CD4-positive, alpha-beta memory T cell (primary cell): ENCODE measurements at regions not wholly inside any gene's neighbourhood (a gene's known extent, or its start where the extent isn't known, plus 50 kb on each side); places are given as distances from the start of the nearest gene placed in this dataset.
"Not testable (repeated sequence)": the region's sequence is repeated elsewhere in the genome, so short reads cannot be mapped to it uniquely, and the experiment has no call there.

ENCODE experiments used
- CTCF ChIA-PET: fragments of 350-600 bp; sonication (Branson Sonifier 250); formaldehyde crosslinking; loops from one replicate; lab custom pipeline; 2021; ENCODE audit warnings: inconsistent platforms; ENCODE audit not compliant: partially characterized antibody; lab: Charles Lee
- POLR2A ChIA-PET: fragments of 350-600 bp; sonication (Branson Sonifier 250); formaldehyde crosslinking; loops from one replicate; lab custom pipeline; 2021; ENCODE audit not compliant: partially characterized antibody; lab: Charles Lee
- DNase-seq, 5 donors: peaks; one replicate each; pipeline versions ENCODE4 v3.0.0 to v3.0.0-alpha.2; 2020 to 2022; ENCODE audit warnings: mixed read lengths in 1 of 5
- H3K27ac ChIP-seq: one replicate; pipeline ENCODE4 v1.7.0; 2013; ENCODE audit warnings: low read depth, low read length
- H3K27me3 ChIP-seq: 2 replicates; pipeline ENCODE4 v1.7.0; 2013; ENCODE audit warnings: mild to moderate bottlenecking, low read length, moderate library complexity; ENCODE audit not compliant: insufficient read depth
- H3K36me3 ChIP-seq: 2 replicates; pipeline ENCODE4 v1.7.0; 2013; ENCODE audit warnings: mild to moderate bottlenecking, low read length, moderate library complexity; ENCODE audit not compliant: insufficient read depth
- H3K4me1 ChIP-seq: 2 replicates; pipeline ENCODE4 v1.7.0; 2013; ENCODE audit warnings: mild to moderate bottlenecking, low read length, moderate library complexity; ENCODE audit not compliant: insufficient read depth
- H3K4me3 ChIP-seq, 2 donors: one replicate each; pipeline ENCODE4 v1.7.0; 2013; ENCODE audit warnings: low read length in 2 of 2, mild to moderate bottlenecking in 1 of 2
- H3K9me3 ChIP-seq, 2 donors: one replicate each; pipeline ENCODE4 v1.7.0; 2013; ENCODE audit warnings: low read length in 2 of 2, control low read depth in 1 of 2; ENCODE audit not compliant: control insufficient read depth in 1 of 2
- H3K27ac Mint-ChIP-seq, 7 donors: one replicate each; pipeline ENCODE4 v1.8.0; 2020 to 2021; ENCODE audit warnings: mixed read lengths in 7 of 7, mild to moderate bottlenecking in 6 of 7, inconsistent platforms in 3 of 7, moderate library complexity in 3 of 7
- H3K27me3 Mint-ChIP-seq, 2 donors: one replicate each; pipeline ENCODE4 v1.8.0; 2020 to 2021; ENCODE audit warnings: mixed read lengths in 2 of 2
- H3K36me3 Mint-ChIP-seq, 2 donors: one replicate each; pipeline ENCODE4 v1.8.0; 2020 to 2021; ENCODE audit warnings: mixed read lengths in 2 of 2, inconsistent platforms in 1 of 2, mild to moderate bottlenecking in 1 of 2
- H3K4me1 Mint-ChIP-seq, 4 donors: one replicate each; pipeline ENCODE4 v1.8.0; 2020 to 2021; ENCODE audit warnings: mixed read lengths in 4 of 4, mild to moderate bottlenecking in 1 of 4
- H3K4me3 Mint-ChIP-seq, 8 donors: one replicate each; pipeline ENCODE4 v1.8.0; 2020 to 2021; ENCODE audit warnings: mixed read lengths in 8 of 8, mild to moderate bottlenecking in 7 of 8, moderate library complexity in 6 of 8, inconsistent platforms in 3 of 8
- H3K9me3 Mint-ChIP-seq, 8 donors: one replicate each; pipeline ENCODE4 v1.8.0; 2020 to 2021; ENCODE audit warnings: mixed read lengths in 8 of 8, mild to moderate bottlenecking in 5 of 8, inconsistent platforms in 3 of 8, moderate library complexity in 1 of 8
- intact Hi-C: fragments of 100-400 bp; cut with micrococcal nuclease; formaldehyde crosslinking; loops from one replicate; pipeline ENCODE4 v1.15.1; 2023

- no peak overlapping the region for H3K4me3 ChIP-seq
- H3K9me3 Mint-ChIP-seq = peaks cover 0 to 24% (median 8%) of the 10 kb centered on the region in 8 donors
- H3K4me3 Mint-ChIP-seq = no peak overlapping the region
- H3K27ac ChIP-seq = no peak overlapping the region
- H3K27me3 ChIP-seq = no peaks in the 10 kb centered on the region
- intact Hi-C loops = no loop called here
- no peaks in the 10 kb centered on the region for H3K27me3 Mint-ChIP-seq
- ChIA-PET POLR2A (no interaction called here), CTCF (no interaction called here)
- DNase-seq = no peak
- no peaks in the 10 kb centered on the region for H3K9me3 ChIP-seq
- no peaks in the 10 kb centered on the region for H3K36me3 Mint-ChIP-seq
- H3K27ac Mint-ChIP-seq = no peak overlapping the region
- H3K4me1 ChIP-seq = no peaks in the 10 kb centered on the region
- no peaks in the 10 kb centered on the region for H3K36me3 ChIP-seq
- H3K4me1 Mint-ChIP-seq = no peaks in the 10 kb centered on the region
Observed at GRCh38 chr6:61585504-61585903, 700.5 kb downstream of the KHDRBS2 start.

GRCh38 chr6:61562098-61562497 is 723.9 kb downstream of the KHDRBS2 start:
- Mint-ChIP-seq H3K36me3 (no peaks in the 10 kb centered on the region), H3K27ac (no peak overlapping the region), H3K27me3 (no peaks in the 10 kb centered on the region), H3K4me1 (no peaks in the 10 kb centered on the region), H3K9me3 (peaks cover 7 to 41% (median 23%) of the 10 kb centered on the region in 8 donors), H3K4me3 (no peak overlapping the region)
- Histone ChIP-seq H3K36me3 (no peaks in the 10 kb centered on the region), H3K9me3 (no peaks in the 10 kb centered on the region), H3K4me3 (no peak overlapping the region), H3K27me3 (no peaks in the 10 kb centered on the region), H3K4me1 (no peaks in the 10 kb centered on the region), H3K27ac (no peak overlapping the region)
- intact Hi-C loops = no loop called here
- no peak for DNase-seq
- ChIA-PET POLR2A (no interaction called here), CTCF (no interaction called here)

GRCh38 chr6:61558796-61559195 is 727.2 kb downstream of the KHDRBS2 start:
- ChIA-PET POLR2A (no interaction called here), CTCF (no interaction called here)
- Histone ChIP-seq H3K4me1 (no peaks in the 10 kb centered on the region), H3K36me3 (no peaks in the 10 kb centered on the region), H3K27me3 (no peaks in the 10 kb centered on the region), H3K9me3 (no peaks in the 10 kb centered on the region), H3K27ac (no peak overlapping the region), H3K4me3 (no peak overlapping the region)
- Mint-ChIP-seq H3K4me3 (no peak overlapping the region), H3K9me3 (peaks cover 3 to 44% (median 27%) of the 10 kb centered on the region in 8 donors), H3K36me3 (no peaks in the 10 kb centered on the region), H3K27me3 (no peaks in the 10 kb centered on the region), H3K27ac (no peak overlapping the region), H3K4me1 (no peaks in the 10 kb centered on the region)
- intact Hi-C loops = no loop called here
- no peak for DNase-seq

GRCh38 chr6:61555993-61556392 is 730.0 kb downstream of the KHDRBS2 start:
- Histone ChIP-seq H3K4me3 (no peak overlapping the region), H3K9me3 (no peaks in the 10 kb centered on the region), H3K36me3 (no peaks in the 10 kb centered on the region), H3K27me3 (no peaks in the 10 kb centered on the region), H3K27ac (no peak overlapping the region), H3K4me1 (no peaks in the 10 kb centered on the region)
- H3K4me1 Mint-ChIP-seq = no peaks in the 10 kb centered on the region
- peaks cover 0 to 49% (median 24%) of the 10 kb centered on the region in 8 donors for H3K9me3 Mint-ChIP-seq
- H3K27me3 Mint-ChIP-seq = no peaks in the 10 kb centered on the region
- intact Hi-C loops = no loop called here
- DNase-seq = no peak
- ChIA-PET POLR2A (no interaction called here), CTCF (interaction anchor here (1.0 kb wide), 1 partner anchor 27 kb away, joined by 3 read pairs; no protein-coding TSS in a partner anchor)
- no peak overlapping the region for H3K4me3 Mint-ChIP-seq
- no peak overlapping the region for H3K27ac Mint-ChIP-seq
- no peaks in the 10 kb centered on the region for H3K36me3 Mint-ChIP-seq

GRCh38 chr6:61538801-61539200 is 747.2 kb downstream of the KHDRBS2 start:
- DNase-seq = no peak
- no peaks in the 10 kb centered on the region for H3K36me3 ChIP-seq
- intact Hi-C loops = no loop called here
- no peaks in the 10 kb centered on the region for H3K9me3 ChIP-seq
- H3K27ac Mint-ChIP-seq = no peak overlapping the region
- H3K27me3 Mint-ChIP-seq = no peaks in the 10 kb centered on the region
- peaks cover 4 to 36% (median 26%) of the 10 kb centered on the region in 8 donors for H3K9me3 Mint-ChIP-seq
- ChIA-PET POLR2A (no interaction called here), CTCF (no interaction called here)
- H3K36me3 Mint-ChIP-seq = no peaks in the 10 kb centered on the region
- H3K27ac ChIP-seq = no peak overlapping the region
- no peaks in the 10 kb centered on the region for H3K4me1 Mint-ChIP-seq
- H3K4me3 Mint-ChIP-seq = no peak overlapping the region
- H3K27me3 ChIP-seq = no peaks in the 10 kb centered on the region
- no peaks in the 10 kb centered on the region for H3K4me1 ChIP-seq
- no peak overlapping the region for H3K4me3 ChIP-seq

- H3K4me1 ChIP-seq, H3K4me1 Mint-ChIP-seq, H3K27ac ChIP-seq, H3K36me3 Mint-ChIP-seq, H3K4me3 ChIP-seq, H3K27ac Mint-ChIP-seq, DNase-seq, H3K27me3 Mint-ChIP-seq, H3K9me3 ChIP-seq, H3K4me3 Mint-ChIP-seq, H3K27me3 ChIP-seq, H3K36me3 ChIP-seq, POLR2A ChIA-PET, intact Hi-C loops: not testable (repeated sequence)
- peaks cover 2 to 63% (median 31%) of the 10 kb centered on the region in 8 donors for H3K9me3 Mint-ChIP-seq
- CTCF ChIA-PET = interaction anchor here (0.6 kb wide), 1 partner anchor 95 kb away, joined by 6 read pairs; no protein-coding TSS in a partner anchor
Observed at GRCh38 chr6:61532749-61533148, 753.3 kb downstream of the KHDRBS2 start.
